GM06990 (cell line): ENCODE measurements at regions not wholly inside any gene's neighbourhood (a gene's known extent, or its start where the extent isn't known, plus 50 kb on each side); places are given as distances from the start of the nearest gene placed in this dataset.

Source experiments
- DNase-seq: peaks from one replicate; pipeline ENCODE4 v3.0.0-alpha.2; 2011; ENCODE audit not compliant: insufficient read length; ENCODE audit errors: extremely low read depth
- H3K27me3 ChIP-seq: replicated peaks from 2 replicates; pipeline ENCODE4 v1.6.0; 2011; ENCODE audit warnings: low read length; ENCODE audit not compliant: control insufficient read depth, insufficient read depth
- H3K36me3 ChIP-seq: 2 replicates; pipeline ENCODE4 v1.5.1; 2011; ENCODE audit warnings: low read length; ENCODE audit not compliant: control insufficient read depth, insufficient read depth
- H3K4me3 ChIP-seq: replicated peaks from 2 replicates; pipeline ENCODE4 v1.5.1; 2011; ENCODE audit warnings: low read depth, mild to moderate bottlenecking, control low read depth, low read length
- CTCF ChIP-seq: IDR thresholded peaks from 2 replicates; pipeline ENCODE4 v1.5.1; 2011; ENCODE audit warnings: low read length, control low read depth, mild to moderate bottlenecking, inconsistent platforms; ENCODE audit not compliant: insufficient read depth, poor library complexity, severe bottlenecking

- Histone ChIP-seq H3K4me3 (no peak overlapping the region), H3K27me3 (no peaks in the 10 kb centered on the region), H3K36me3 (no peaks in the 10 kb centered on the region)
- no peak for DNase-seq
- TF ChIP-seq CTCF, result no peak
These were observed 809.8 kb upstream of the SOX11 start for GRCh38 chr2:4882421-4882820.

GRCh38 chr2:4882941-4883340 lies 809.2 kb upstream of the SOX11 start:
- TF ChIP-seq CTCF, result no peak
- H3K27me3 ChIP-seq, result no peaks in the 10 kb centered on the region
- no peak overlapping the region for H3K4me3 ChIP-seq
- no peaks in the 10 kb centered on the region for H3K36me3 ChIP-seq
- no peak for DNase-seq

GRCh38 chr2:4883375-4883774 lies 808.8 kb upstream of the SOX11 start:
- no peak for DNase-seq
- no peak for TF ChIP-seq CTCF
- no peaks in the 10 kb centered on the region for H3K36me3 ChIP-seq

GRCh38 chr2:4884117-4884571 lies 808.0 kb upstream of the SOX11 start:
- H3K4me3 ChIP-seq, result no peak overlapping the region
- DNase-seq, result no peak
- TF ChIP-seq CTCF, result no peak
- H3K27me3 ChIP-seq, result no peaks in the 10 kb centered on the region
- no peaks in the 10 kb centered on the region for H3K36me3 ChIP-seq

More at GRCh38 chr2:4883375-4883774, 808.8 kb upstream of the SOX11 start:
- H3K27me3 ChIP-seq, result no peaks in the 10 kb centered on the region
- H3K4me3 ChIP-seq, result no peak overlapping the region

GRCh38 chr2:4891394-4891793 lies 800.8 kb upstream of the SOX11 start:
- TF ChIP-seq CTCF, result no peak
- Histone ChIP-seq H3K36me3 (no peaks in the 10 kb centered on the region), H3K4me3 (no peak overlapping the region), H3K27me3 (no peaks in the 10 kb centered on the region)
- DNase-seq, result no peak

- no peak for TF ChIP-seq CTCF
- no peak overlapping the region for H3K4me3 ChIP-seq
- H3K27me3 ChIP-seq, result no peaks in the 10 kb centered on the region
- no peaks in the 10 kb centered on the region for H3K36me3 ChIP-seq
- no peak for DNase-seq
These were observed 796.8 kb upstream of the SOX11 start for GRCh38 chr2:4895371-4895770.
